ENCODE measurements at regions not wholly inside any gene's neighbourhood (a gene's known extent, or its start where the extent isn't known, plus 50 kb on each side); places are given as distances from the start of the nearest gene placed in this dataset.
A peak's percentile ranks its signal among the peaks of the same experiment; 100 is the strongest.
"Not testable (repeated sequence)": the region's sequence is repeated elsewhere in the genome, so short reads cannot be mapped to it uniquely, and the experiment has no call there.

GRCh38 chr5:34244281-34245031 lies 201.4 kb upstream of the C1QTNF3 start:
- peak; percentile 60 for DNase-seq (ENCODE audit: low read depth)
- peak overlapping the region; percentile 43 for H3K4me3 ChIP-seq (replicated peaks; ENCODE audit: low read depth, low read length)

- DNase-seq (ENCODE audit: low read depth): not testable (repeated sequence)
- peak overlapping the region; percentile 25 for H3K4me3 ChIP-seq (replicated peaks; ENCODE audit: low read depth, low read length)
Observed at GRCh38 chr5:34245032-34245394, 202.0 kb upstream of the C1QTNF3 start.

- not testable (repeated sequence) for DNase-seq (ENCODE audit: low read depth)
Observed at GRCh38 chr5:34245813-34246212, 202.8 kb upstream of the C1QTNF3 start.

GRCh38 chr5:34258598-34258997 lies 215.6 kb upstream of the C1QTNF3 start:
- H3K4me3 ChIP-seq (replicated peaks; ENCODE audit: low read depth, low read length); DNase-seq (ENCODE audit: low read depth): not testable (repeated sequence)

More at GRCh38 chr5:34245813-34246212, 202.8 kb upstream of the C1QTNF3 start:
- H3K4me3 ChIP-seq (replicated peaks; ENCODE audit: low read depth, low read length): not testable (repeated sequence)

- H3K4me3 ChIP-seq (replicated peaks; ENCODE audit: low read depth, low read length); DNase-seq (ENCODE audit: low read depth): not testable (repeated sequence)
Observed at GRCh38 chr5:34261020-34261419, 218.0 kb upstream of the C1QTNF3 start.

- not testable (repeated sequence) for DNase-seq (ENCODE audit: low read depth); H3K4me3 ChIP-seq (replicated peaks; ENCODE audit: low read depth, low read length)
Observed at GRCh38 chr5:34266151-34266550, 223.1 kb upstream of the C1QTNF3 start.

- DNase-seq (ENCODE audit: low read depth); H3K4me3 ChIP-seq (replicated peaks; ENCODE audit: low read depth, low read length): not testable (repeated sequence)
Observed at GRCh38 chr5:34296759-34297158, 253.7 kb upstream of the C1QTNF3 start.

- DNase-seq (ENCODE audit: low read depth); H3K4me3 ChIP-seq (replicated peaks; ENCODE audit: low read depth, low read length): not testable (repeated sequence)
Observed at GRCh38 chr5:34329201-34329600, 286.2 kb upstream of the C1QTNF3 start.

GRCh38 chr5:34329611-34330108 lies 286.6 kb upstream of the C1QTNF3 start:
- H3K4me3 ChIP-seq (replicated peaks; ENCODE audit: low read depth, low read length): not testable (repeated sequence)
- peak; percentile 3 for DNase-seq (ENCODE audit: low read depth)

- not testable (repeated sequence) for H3K4me3 ChIP-seq (replicated peaks; ENCODE audit: low read depth, low read length); DNase-seq (ENCODE audit: low read depth)
Observed at GRCh38 chr5:34331928-34332454, 289.0 kb upstream of the C1QTNF3 start.

- DNase-seq (ENCODE audit: low read depth); H3K4me3 ChIP-seq (replicated peaks; ENCODE audit: low read depth, low read length): not testable (repeated sequence)
Observed at GRCh38 chr5:34339408-34340001, 296.5 kb upstream of the C1QTNF3 start.

- H3K4me3 ChIP-seq (replicated peaks; ENCODE audit: low read depth, low read length); DNase-seq (ENCODE audit: low read depth): not testable (repeated sequence)
Observed at GRCh38 chr5:34354440-34354839, 301.7 kb upstream of the RAI14 start.

GRCh38 chr5:34371417-34371816 lies 284.7 kb upstream of the RAI14 start:
- not testable (repeated sequence) for H3K4me3 ChIP-seq (replicated peaks; ENCODE audit: low read depth, low read length); DNase-seq (ENCODE audit: low read depth)

- not testable (repeated sequence) for DNase-seq (ENCODE audit: low read depth); H3K4me3 ChIP-seq (replicated peaks; ENCODE audit: low read depth, low read length)
Observed at GRCh38 chr5:34371817-34372216, 284.3 kb upstream of the RAI14 start.

- not testable (repeated sequence) for DNase-seq (ENCODE audit: low read depth); H3K4me3 ChIP-seq (replicated peaks; ENCODE audit: low read depth, low read length)
Observed at GRCh38 chr5:34372739-34373138, 283.4 kb upstream of the RAI14 start.

GRCh38 chr5:34377651-34378050 lies 278.5 kb upstream of the RAI14 start:
- H3K4me3 ChIP-seq (replicated peaks; ENCODE audit: low read depth, low read length): not testable (repeated sequence)
- peak; percentile 1 for DNase-seq (ENCODE audit: low read depth)

- not testable (repeated sequence) for DNase-seq (ENCODE audit: low read depth)
Observed at GRCh38 chr5:34378498-34378897, 277.6 kb upstream of the RAI14 start.

GRCh38 chr5:34388754-34389153 lies 267.4 kb upstream of the RAI14 start:
- DNase-seq (ENCODE audit: low read depth): not testable (repeated sequence)

More at GRCh38 chr5:34378498-34378897, 277.6 kb upstream of the RAI14 start:
- not testable (repeated sequence) for H3K4me3 ChIP-seq (replicated peaks; ENCODE audit: low read depth, low read length)

More at GRCh38 chr5:34388754-34389153, 267.4 kb upstream of the RAI14 start:
- not testable (repeated sequence) for H3K4me3 ChIP-seq (replicated peaks; ENCODE audit: low read depth, low read length)

Data from fibroblast of pulmonary artery (primary cell).